ENCODE measurements at regions not wholly inside any gene's neighbourhood (a gene's known extent, or its start where the extent isn't known, plus 50 kb on each side); places are given as distances from the start of the nearest gene placed in this dataset.

- TF ChIP-seq, protein P1, sequence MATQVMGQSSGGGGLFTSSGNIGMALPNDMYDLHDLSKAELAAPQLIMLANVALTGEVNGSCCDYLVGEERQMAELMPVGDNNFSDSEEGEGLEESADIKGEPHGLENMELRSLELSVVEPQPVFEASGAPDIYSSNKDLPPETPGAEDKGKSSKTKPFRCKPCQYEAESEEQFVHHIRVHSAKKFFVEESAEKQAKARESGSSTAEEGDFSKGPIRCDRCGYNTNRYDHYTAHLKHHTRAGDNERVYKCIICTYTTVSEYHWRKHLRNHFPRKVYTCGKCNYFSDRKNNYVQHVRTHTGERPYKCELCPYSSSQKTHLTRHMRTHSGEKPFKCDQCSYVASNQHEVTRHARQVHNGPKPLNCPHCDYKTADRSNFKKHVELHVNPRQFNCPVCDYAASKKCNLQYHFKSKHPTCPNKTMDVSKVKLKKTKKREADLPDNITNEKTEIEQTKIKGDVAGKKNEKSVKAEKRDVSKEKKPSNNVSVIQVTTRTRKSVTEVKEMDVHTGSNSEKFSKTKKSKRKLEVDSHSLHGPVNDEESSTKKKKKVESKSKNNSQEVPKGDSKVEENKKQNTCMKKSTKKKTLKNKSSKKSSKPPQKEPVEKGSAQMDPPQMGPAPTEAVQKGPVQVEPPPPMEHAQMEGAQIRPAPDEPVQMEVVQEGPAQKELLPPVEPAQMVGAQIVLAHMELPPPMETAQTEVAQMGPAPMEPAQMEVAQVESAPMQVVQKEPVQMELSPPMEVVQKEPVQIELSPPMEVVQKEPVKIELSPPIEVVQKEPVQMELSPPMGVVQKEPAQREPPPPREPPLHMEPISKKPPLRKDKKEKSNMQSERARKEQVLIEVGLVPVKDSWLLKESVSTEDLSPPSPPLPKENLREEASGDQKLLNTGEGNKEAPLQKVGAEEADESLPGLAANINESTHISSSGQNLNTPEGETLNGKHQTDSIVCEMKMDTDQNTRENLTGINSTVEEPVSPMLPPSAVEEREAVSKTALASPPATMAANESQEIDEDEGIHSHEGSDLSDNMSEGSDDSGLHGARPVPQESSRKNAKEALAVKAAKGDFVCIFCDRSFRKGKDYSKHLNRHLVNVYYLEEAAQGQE (IDR thresholded peaks at IDR 0.05; ENCODE audit: insufficient read depth in 1 of 2, low read depth in 2 of 2, low read length in 2 of 2), result no peak
- TF ChIP-seq POLR2AphosphoS5 (IDR thresholded peaks at IDR 0.05; ENCODE audit: low read depth, low read length), result no peak
- TF ChIP-seq TAF1 (IDR thresholded peaks at IDR 0.05; ENCODE audit: borderline replicate concordance, insufficient read depth, low read length), result no peak
- TF ChIP-seq SIN3A (IDR thresholded peaks at IDR 0.05; ENCODE audit: borderline replicate concordance, insufficient read depth, low read length), result no peak
- no peak for TF ChIP-seq FOXP2 (optimal IDR thresholded peaks at IDR 0.05; ENCODE audit: borderline replicate concordance, extremely low read depth, extremely low read length, insufficient read depth)
These were observed 136.0 kb downstream of the NKX6-1 start for GRCh38 chr4:84362896-84363655.

Measured in PFSK-1 (cell line).